HG03354 (cell line): ENCODE measurements at regions not wholly inside any gene's neighbourhood (a gene's known extent, or its start where the extent isn't known, plus 50 kb on each side); places are given as distances from the start of the nearest gene placed in this dataset.

Source experiments
- ATAC-seq: cut with Tn5 transposase; IDR thresholded peaks from one replicate; pipeline ENCODE4 v1.9.1; 2021; ENCODE audit warnings: mild to moderate bottlenecking; ENCODE audit not compliant: unreplicated experiment, poor library complexity, severe bottlenecking

DNA sequence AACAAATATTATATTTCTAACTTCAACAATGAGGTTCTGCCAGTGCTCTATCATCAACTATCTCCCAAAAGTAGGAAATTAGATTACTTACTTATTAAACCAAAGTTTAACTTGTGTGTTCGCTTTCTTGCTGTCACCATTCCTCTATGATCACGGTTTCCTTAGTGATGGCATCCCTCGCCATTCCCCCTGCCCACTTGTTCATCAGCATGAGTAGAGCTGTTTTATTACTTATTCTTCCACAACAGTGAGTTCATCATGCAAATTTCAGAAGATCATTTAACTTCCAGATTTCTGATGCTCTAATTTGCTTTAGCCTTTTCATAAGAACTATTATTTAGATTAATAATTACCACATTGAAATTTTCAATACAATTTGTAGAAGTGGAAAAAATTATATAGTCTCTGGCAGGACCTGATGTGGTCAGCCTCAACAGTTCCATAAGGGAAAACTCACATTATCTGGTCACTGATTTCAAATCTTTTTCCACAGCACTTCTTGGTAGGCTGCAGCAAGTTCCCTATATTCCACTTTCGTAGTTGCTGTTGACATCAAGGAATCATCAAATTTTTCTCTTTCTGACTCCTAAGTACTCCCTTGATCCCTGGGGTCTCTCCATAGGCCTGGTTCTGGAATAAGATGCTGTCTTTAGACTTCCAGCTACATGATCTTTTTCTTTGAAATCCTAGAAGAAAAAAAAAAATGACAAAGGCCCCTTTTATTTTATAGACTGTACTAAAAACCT lies 174.6 kb downstream of the RASSF9 start:
- no peak for ATAC-seq

- no peak for ATAC-seq
Observed at GRCh38 chr12:85662207-85662602, 174.0 kb downstream of the RASSF9 start.

DNA sequence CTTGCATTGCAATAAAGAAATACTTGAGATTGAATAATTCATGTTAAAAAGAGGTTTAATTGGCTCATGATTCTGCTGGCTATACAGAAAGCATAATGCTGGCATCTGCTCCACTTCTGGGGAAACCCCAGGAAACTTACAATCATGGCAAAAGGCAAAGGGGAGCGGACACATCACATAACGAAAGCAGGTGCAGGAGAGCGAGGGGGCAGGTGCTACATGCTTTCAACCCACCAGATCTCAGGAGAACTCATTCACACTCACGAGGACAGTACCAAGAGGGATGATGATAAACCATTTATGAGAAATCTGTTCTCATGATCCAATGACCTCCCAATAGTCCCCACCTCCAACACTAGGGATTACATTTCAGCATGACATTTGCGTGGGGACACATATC lies 172.6 kb downstream of the RASSF9 start:
- no peak for ATAC-seq

DNA sequence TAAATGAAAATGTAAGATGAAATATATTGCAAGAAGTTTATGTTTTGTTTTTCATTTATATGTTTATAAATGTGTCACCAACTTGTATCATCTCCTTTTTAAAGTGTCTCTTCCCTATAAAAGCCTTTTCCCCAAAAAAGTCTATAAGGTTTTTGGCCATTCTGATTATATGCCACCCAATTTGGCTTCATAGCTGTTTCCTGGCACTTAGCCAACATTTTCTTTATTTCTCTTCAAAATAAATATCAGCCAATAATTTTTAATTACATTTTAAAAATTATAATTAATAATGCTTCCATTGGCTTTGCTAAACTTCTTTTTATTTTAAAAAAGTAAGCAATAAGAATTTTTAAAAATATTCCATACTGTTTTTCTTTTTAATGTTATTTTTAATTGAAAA lies 171.8 kb downstream of the RASSF9 start:
- ATAC-seq: no peak

GRCh38 chr12:85669911-85670310 lies 166.3 kb downstream of the RASSF9 start:
- no peak for ATAC-seq

DNA sequence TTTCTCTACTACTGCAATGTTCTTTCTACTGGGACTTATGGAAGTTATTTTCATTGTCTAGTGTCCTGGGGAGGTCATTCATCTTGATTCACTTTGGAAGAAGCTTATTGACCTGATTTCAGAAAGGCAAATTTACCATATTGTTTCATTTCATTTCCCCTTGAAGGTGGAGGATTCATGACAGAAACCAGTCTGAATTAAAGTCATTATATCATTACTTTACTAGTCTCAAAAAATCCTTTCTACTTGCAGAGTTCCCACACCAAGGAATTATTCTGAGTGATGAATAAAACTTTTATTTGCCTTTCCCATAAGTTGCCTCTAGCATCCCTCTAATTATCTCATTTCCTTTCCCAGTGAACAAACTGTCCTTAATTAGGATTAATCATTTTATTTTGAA lies 163.8 kb downstream of the RASSF9 start:
- ATAC-seq: no peak

DNA sequence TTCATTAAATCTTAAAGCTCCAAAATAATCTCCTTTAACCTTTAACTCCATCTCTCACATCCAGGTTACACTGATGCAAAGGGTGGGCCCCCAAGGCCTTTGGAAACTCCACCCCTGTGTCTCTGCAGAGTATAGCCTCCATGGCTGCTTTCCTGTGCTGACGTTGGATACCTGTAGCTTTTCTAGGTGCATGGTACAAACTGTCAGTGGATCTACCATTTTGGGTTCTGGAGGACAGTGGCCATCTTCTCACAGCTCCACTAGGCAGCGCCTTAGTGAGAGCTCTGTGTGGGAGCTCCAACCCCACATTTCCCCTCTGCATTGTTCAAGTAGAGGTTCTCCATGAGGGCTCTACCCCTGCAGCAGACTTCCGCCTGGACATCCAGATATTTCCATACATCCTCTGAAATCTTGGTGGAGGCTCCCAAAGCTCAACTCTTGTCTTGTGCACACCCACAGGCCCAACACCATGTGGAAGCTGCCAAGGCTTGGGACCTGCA lies 162.2 kb downstream of the RASSF9 start:
- ATAC-seq: no peak

- no peak for ATAC-seq
Observed at GRCh38 chr12:85676816-85677749, 159.1 kb downstream of the RASSF9 start.

- no peak for ATAC-seq
Observed at GRCh38 chr12:85679296-85679695, 156.9 kb downstream of the RASSF9 start.

DNA sequence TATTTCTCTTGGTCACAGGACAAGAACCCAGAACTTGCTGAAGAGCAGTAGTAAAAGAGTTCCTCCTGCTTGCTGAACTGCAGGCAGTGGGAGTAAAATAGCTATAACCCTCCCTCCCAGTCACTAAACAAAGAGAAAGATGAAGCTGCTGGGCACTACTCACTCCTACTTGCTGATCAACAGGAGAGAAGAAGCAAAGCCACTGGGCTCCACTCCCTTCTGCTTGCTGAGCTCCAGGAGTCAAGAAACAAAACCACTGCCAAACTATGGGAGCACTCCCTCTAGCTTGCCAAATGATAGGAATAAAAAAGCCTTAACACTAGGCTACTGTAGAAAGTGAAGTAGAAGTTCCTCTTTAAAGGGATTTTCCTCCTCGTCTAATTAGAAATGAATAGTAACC lies 155.3 kb downstream of the RASSF9 start:
- no peak for ATAC-seq

GRCh38 chr12:85681333-85681732 lies 154.9 kb downstream of the RASSF9 start:
- no peak for ATAC-seq

- ATAC-seq: no peak
Observed at GRCh38 chr12:85683051-85683450, 153.2 kb downstream of the RASSF9 start.

DNA sequence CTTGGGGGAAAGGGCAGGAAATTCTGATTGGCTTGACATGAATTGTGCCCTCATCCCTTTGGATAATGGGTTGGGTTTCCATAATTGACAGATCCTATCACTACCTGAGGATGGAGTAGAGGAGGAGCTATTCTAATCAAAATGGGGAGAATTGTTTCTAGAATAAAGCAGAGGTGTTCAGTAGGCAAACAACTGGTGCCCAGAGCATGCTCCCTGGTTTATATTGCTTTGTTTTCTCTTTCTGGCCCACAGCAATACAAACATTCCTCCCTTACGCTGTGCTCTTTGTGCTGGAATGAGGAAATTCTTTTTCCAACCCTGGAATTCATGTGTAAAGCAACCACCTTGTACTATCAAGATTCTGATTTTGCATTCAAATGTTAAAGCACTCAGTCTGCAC lies 147.4 kb downstream of the RASSF9 start:
- ATAC-seq: no peak

DNA sequence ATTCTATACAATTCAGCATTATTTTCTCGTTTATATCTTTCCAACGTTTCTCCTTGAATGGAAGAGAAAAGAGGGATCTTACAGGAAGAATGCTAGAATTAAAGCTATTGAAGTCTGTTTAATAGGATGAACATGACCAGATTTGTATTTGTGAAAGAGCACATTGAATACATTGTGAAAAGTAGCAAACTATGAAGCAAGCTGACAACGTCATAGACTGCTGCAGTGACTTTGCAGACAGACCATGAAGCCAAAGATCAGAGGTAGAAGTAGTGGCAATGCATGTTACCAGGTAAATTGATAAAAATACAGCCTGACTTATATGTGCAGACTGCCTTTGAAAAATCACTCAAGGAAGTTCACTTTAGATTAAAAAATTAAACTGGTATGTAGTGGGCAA lies 146.1 kb downstream of the RASSF9 start:
- no peak for ATAC-seq

- ATAC-seq: no peak
Observed at GRCh38 chr12:85693093-85693665, 143.0 kb downstream of the RASSF9 start.

DNA sequence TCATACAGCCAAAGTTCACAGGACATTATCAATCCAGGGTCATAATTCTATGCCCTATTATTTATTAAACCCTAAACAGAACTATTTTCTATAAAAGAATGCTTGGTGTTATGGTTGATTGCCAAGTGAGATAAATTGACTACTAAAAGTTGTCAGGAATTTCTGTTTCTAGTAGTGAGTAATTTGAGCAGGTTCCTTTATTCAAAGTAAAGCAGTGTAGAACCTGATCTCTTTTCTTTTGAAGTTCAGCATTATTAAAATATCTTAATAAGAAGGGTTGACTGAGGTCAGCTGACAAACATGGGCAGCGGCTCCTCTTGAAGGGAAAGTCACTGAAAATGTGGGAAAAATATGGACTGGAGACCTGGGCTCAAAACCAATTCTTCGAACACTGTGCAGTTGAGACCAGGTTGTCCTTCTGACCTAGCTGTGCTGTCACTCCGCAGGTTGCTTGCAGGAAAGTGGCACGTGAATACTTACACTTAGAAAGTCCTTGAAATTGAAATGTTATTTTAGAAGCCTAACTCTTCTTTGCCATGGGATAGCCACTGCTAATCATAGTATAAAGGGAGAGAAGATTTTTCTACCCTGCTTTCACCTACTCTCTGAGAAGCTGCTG lies 141.0 kb downstream of the RASSF9 start:
- no peak for ATAC-seq

DNA sequence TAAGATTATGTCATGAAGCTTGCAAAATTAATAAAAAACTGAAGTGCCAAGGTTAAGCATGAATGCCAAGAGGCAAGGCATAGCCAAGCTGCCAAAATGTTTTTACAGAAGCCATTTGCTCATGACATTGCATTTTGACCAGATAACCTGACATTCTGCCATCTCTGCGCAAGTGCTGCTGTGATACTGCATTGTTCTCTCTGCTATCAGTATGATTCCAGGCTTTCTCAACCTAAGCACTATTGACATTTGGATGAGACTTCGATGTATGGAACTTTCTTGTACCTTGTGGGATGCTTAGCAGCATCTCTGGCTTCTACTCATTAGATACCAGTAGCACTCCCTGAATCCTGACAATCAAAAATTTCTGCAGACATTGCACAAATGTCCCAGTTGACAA lies 139.2 kb downstream of the RASSF9 start:
- ATAC-seq: no peak

DNA sequence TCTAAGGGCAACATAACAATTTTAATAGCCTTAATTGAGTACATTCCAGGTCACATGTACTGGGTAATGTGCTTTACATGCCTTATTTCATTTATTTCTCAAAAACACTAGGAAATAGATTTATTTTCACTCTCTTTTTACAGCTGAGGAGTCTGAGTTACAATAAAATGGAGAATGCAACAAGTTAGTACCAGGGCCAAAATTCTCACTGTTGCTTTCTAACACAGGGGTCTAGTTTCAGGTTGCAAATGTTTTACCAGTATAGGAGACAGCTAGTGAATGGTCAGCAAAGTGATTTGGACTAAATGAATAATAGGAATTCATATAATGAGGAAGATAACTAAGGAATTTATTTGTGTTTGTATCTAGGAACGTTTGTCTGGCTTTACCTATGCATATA lies 137.3 kb downstream of the RASSF9 start:
- no peak for ATAC-seq

GRCh38 chr12:85708775-85709174 lies 127.4 kb downstream of the RASSF9 start:
- ATAC-seq: no peak

- ATAC-seq: no peak
Observed at GRCh38 chr12:85711735-85712390, 124.3 kb downstream of the RASSF9 start.
